Mucosa of stomach (tissue), 1 donor: ENCODE measurements at regions not wholly inside any gene's neighbourhood (a gene's known extent, or its start where the extent isn't known, plus 50 kb on each side); places are given as distances from the start of the nearest gene placed in this dataset.

Experiments
- H3K27me3 ChIP-seq: one replicate; pipeline ENCODE4 v1.7.0; 2013; ENCODE audit warnings: mild to moderate bottlenecking, low read length; ENCODE audit not compliant: control insufficient read depth, insufficient read depth
- H3K36me3 ChIP-seq: one replicate; pipeline ENCODE4 v1.7.0; 2013; ENCODE audit warnings: low read length; ENCODE audit not compliant: control insufficient read depth, insufficient read depth
- H3K4me1 ChIP-seq: one replicate; pipeline ENCODE4 v1.7.0; 2013; ENCODE audit warnings: mild to moderate bottlenecking, low read length; ENCODE audit not compliant: control insufficient read depth, insufficient read depth
- H3K4me3 ChIP-seq: one replicate; pipeline ENCODE4 v1.7.0; 2013; ENCODE audit warnings: low read length
- H3K9ac ChIP-seq: one replicate; pipeline ENCODE4 v1.7.0; 2013; ENCODE audit warnings: mild to moderate bottlenecking, low read length, moderate library complexity
- H3K9me3 ChIP-seq: one replicate; pipeline ENCODE4 v1.7.0; 2013; ENCODE audit warnings: mild to moderate bottlenecking, low read length, moderate library complexity; ENCODE audit not compliant: control insufficient read depth
- donor health status: Pancreatic carcinoma.

- H3K4me3 ChIP-seq: no peak overlapping the region
- no peaks in the 10 kb centered on the region for H3K9me3 ChIP-seq
- H3K36me3 ChIP-seq: no peaks in the 10 kb centered on the region
- no peak overlapping the region for H3K9ac ChIP-seq
- H3K27me3 ChIP-seq: no peaks in the 10 kb centered on the region
- no peaks in the 10 kb centered on the region for H3K4me1 ChIP-seq
Observed at GRCh38 chr20:40481743-40482458, 207.1 kb downstream of the MAFB start.

GRCh38 chr20:40481337-40481736 is 207.7 kb downstream of the MAFB start:
- Histone ChIP-seq H3K36me3 (no peaks in the 10 kb centered on the region), H3K9ac (no peak overlapping the region), H3K9me3 (no peaks in the 10 kb centered on the region), H3K27me3 (no peaks in the 10 kb centered on the region), H3K4me1 (no peaks in the 10 kb centered on the region), H3K4me3 (no peak overlapping the region)

GRCh38 chr20:40477805-40478204 is 211.2 kb downstream of the MAFB start:
- H3K9me3 ChIP-seq: no peaks in the 10 kb centered on the region
- H3K4me1 ChIP-seq: no peaks in the 10 kb centered on the region
- no peak overlapping the region for H3K9ac ChIP-seq

GRCh38 chr20:40476461-40476860 is 212.6 kb downstream of the MAFB start:
- no peaks in the 10 kb centered on the region for H3K36me3 ChIP-seq
- H3K4me3 ChIP-seq: no peak overlapping the region
- H3K27me3 ChIP-seq: no peaks in the 10 kb centered on the region
- H3K4me1 ChIP-seq: no peaks in the 10 kb centered on the region
- no peaks in the 10 kb centered on the region for H3K9me3 ChIP-seq
- no peak overlapping the region for H3K9ac ChIP-seq

More at GRCh38 chr20:40477805-40478204, 211.2 kb downstream of the MAFB start:
- H3K4me3 ChIP-seq: no peak overlapping the region
- H3K36me3 ChIP-seq: no peaks in the 10 kb centered on the region
- H3K27me3 ChIP-seq: no peaks in the 10 kb centered on the region

- Histone ChIP-seq H3K36me3 (no peaks in the 10 kb centered on the region), H3K4me1 (no peaks in the 10 kb centered on the region), H3K27me3 (no peaks in the 10 kb centered on the region), H3K4me3 (no peak overlapping the region), H3K9ac (no peak overlapping the region), H3K9me3 (no peaks in the 10 kb centered on the region)
Observed at GRCh38 chr20:40472905-40473304, 216.1 kb downstream of the MAFB start.

- H3K36me3 ChIP-seq: no peaks in the 10 kb centered on the region
- no peak overlapping the region for H3K9ac ChIP-seq
- no peaks in the 10 kb centered on the region for H3K9me3 ChIP-seq
- H3K4me3 ChIP-seq: no peak overlapping the region
- H3K27me3 ChIP-seq: no peaks in the 10 kb centered on the region
- no peaks in the 10 kb centered on the region for H3K4me1 ChIP-seq
Observed at GRCh38 chr20:40471261-40471629, 217.8 kb downstream of the MAFB start.

- H3K9me3 ChIP-seq: no peaks in the 10 kb centered on the region
- H3K27me3 ChIP-seq: no peaks in the 10 kb centered on the region
- H3K36me3 ChIP-seq: no peaks in the 10 kb centered on the region
Observed at GRCh38 chr20:40470445-40471260, 218.4 kb downstream of the MAFB start.

GRCh38 chr20:40468759-40469158 is 220.3 kb downstream of the MAFB start:
- no peak overlapping the region for H3K4me3 ChIP-seq
- H3K9me3 ChIP-seq: no peaks in the 10 kb centered on the region
- no peaks in the 10 kb centered on the region for H3K4me1 ChIP-seq
- H3K36me3 ChIP-seq: no peaks in the 10 kb centered on the region
- no peak overlapping the region for H3K9ac ChIP-seq
- no peaks in the 10 kb centered on the region for H3K27me3 ChIP-seq

More at GRCh38 chr20:40470445-40471260, 218.4 kb downstream of the MAFB start:
- H3K9ac ChIP-seq: no peak overlapping the region
- H3K4me3 ChIP-seq: no peak overlapping the region
- no peaks in the 10 kb centered on the region for H3K4me1 ChIP-seq

GRCh38 chr20:40467703-40468411 is 221.2 kb downstream of the MAFB start:
- H3K9ac ChIP-seq: no peak overlapping the region
- H3K4me1 ChIP-seq: no peaks in the 10 kb centered on the region
- no peaks in the 10 kb centered on the region for H3K27me3 ChIP-seq
- no peaks in the 10 kb centered on the region for H3K9me3 ChIP-seq
- no peaks in the 10 kb centered on the region for H3K36me3 ChIP-seq
- H3K4me3 ChIP-seq: no peak overlapping the region

- no peaks in the 10 kb centered on the region for H3K9me3 ChIP-seq
- no peaks in the 10 kb centered on the region for H3K27me3 ChIP-seq
- no peaks in the 10 kb centered on the region for H3K4me1 ChIP-seq
- H3K9ac ChIP-seq: no peak overlapping the region
- no peaks in the 10 kb centered on the region for H3K36me3 ChIP-seq
- H3K4me3 ChIP-seq: no peak overlapping the region
Observed at GRCh38 chr20:40467067-40467466, 222.0 kb downstream of the MAFB start.

GRCh38 chr20:40464731-40465208 is 224.3 kb downstream of the MAFB start:
- H3K9ac ChIP-seq: no peak overlapping the region
- no peaks in the 10 kb centered on the region for H3K4me1 ChIP-seq
- no peaks in the 10 kb centered on the region for H3K36me3 ChIP-seq
- no peaks in the 10 kb centered on the region for H3K27me3 ChIP-seq
- no peaks in the 10 kb centered on the region for H3K9me3 ChIP-seq
- no peak overlapping the region for H3K4me3 ChIP-seq

- H3K9ac ChIP-seq: no peak overlapping the region
- H3K36me3 ChIP-seq: no peaks in the 10 kb centered on the region
- H3K4me1 ChIP-seq: no peaks in the 10 kb centered on the region
- H3K27me3 ChIP-seq: no peaks in the 10 kb centered on the region
- no peaks in the 10 kb centered on the region for H3K9me3 ChIP-seq
- H3K4me3 ChIP-seq: no peak overlapping the region
Observed at GRCh38 chr20:40463171-40463570, 225.9 kb downstream of the MAFB start.
